PC-3 (cell line): ENCODE measurements at regions not wholly inside any gene's neighbourhood (a gene's known extent, or its start where the extent isn't known, plus 50 kb on each side); places are given as distances from the start of the nearest gene placed in this dataset.

Source experiments
- CTCF ChIP-seq: fragments of 300-600 bp; sonication (generic); conservative IDR thresholded peaks from 2 replicates; pipeline ENCODE4 v1.5.1; 2017; ENCODE audit warnings: antibody characterized with exemption, low read depth, mild to moderate bottlenecking, low read length
- EZH2 ChIP-seq: fragments of 300-600 bp; sonication (generic); IDR thresholded peaks from one replicate; pipeline ENCODE4 v1.6.1; 2017; ENCODE audit warnings: antibody characterized with exemption, mild to moderate bottlenecking, low read length; ENCODE audit not compliant: unreplicated experiment

DNA sequence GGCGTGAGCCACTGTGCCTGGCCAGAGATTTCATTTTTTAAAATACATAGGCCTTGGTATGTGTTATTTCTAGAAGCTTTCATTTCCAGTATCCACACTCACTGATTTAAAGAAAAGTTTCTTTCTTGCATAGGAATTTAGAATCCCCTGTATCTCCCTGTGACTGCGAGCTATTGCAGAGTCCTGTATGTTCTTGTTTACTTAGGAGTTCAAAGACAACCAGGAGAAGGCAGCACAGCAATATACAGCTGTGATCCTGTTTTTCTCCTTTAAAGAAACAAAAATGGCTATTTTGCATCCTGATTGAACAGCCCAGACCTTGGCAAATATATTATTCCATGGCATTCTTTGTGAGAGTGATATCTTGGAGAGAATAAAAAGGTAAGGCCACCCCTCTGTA, 185.0 kb upstream of the COX10 start:
- TF ChIP-seq EZH2, result no peak
- TF ChIP-seq CTCF, result no peak
